IMR-90 (cell line): ENCODE measurements at regions not wholly inside any gene's neighbourhood (a gene's known extent, or its start where the extent isn't known, plus 50 kb on each side); places are given as distances from the start of the nearest gene placed in this dataset.

Experiments used
- ATAC-seq: fragments of 200-7000 bp; cut with Tn5 transposase; 2 replicates; pipeline ENCODE4 v1.9.1; 2020; ENCODE audit warnings: low read depth, mild to moderate bottlenecking, moderate library complexity
- BruUV-seq: library from RNA; stranded (reverse); fragments of 400-500 nt; replicated peaks from 2 replicates; lab custom pipeline; 2021; lab: Mats Ljungman, UMichigan
- CTCF ChIA-PET: fragments of 300-600 bp; formaldehyde crosslinking; extraction: SDS; loops from one replicate; lab custom pipeline; 2021; ENCODE audit warnings: antibody characterized with exemption; lab: Yijun Ruan, JAX
- POLR2A ChIA-PET: fragments of 300-600 bp; sonication (Branson Sonifier 250); formaldehyde crosslinking; loops from one replicate; lab custom pipeline; 2022; ENCODE audit warnings: antibody characterized with exemption; ENCODE audit not compliant: unreplicated experiment; lab: Charles Lee
- DNase-seq: peaks from one replicate; pipeline ENCODE4 v3.0.0; 2013
- H2AFZ ChIP-seq: replicated peaks from 2 replicates; pipeline ENCODE3; 2013; ENCODE audit warnings: low read length, mild to moderate bottlenecking; ENCODE audit not compliant: poor library complexity
- H2AK5ac ChIP-seq: 2 replicates; pipeline ENCODE4 v1.6.1; 2013; ENCODE audit warnings: low read depth, low read length, inconsistent platforms
- H2AK9ac ChIP-seq: replicated peaks from 2 replicates; pipeline ENCODE3; 2013; ENCODE audit warnings: mild to moderate bottlenecking, low read depth, low read length, moderate library complexity; ENCODE audit not compliant: poor library complexity
- H2BK120ac ChIP-seq: 2 replicates; pipeline ENCODE4 v1.6.1; 2013; ENCODE audit warnings: low read depth, low read length, inconsistent platforms
- H2BK15ac ChIP-seq: 3 replicates; pipeline ENCODE4 v1.6.1; 2013; ENCODE audit warnings: low read depth, low read length, inconsistent platforms
- H2BK20ac ChIP-seq: 2 replicates; pipeline ENCODE4 v1.6.1; 2013; ENCODE audit warnings: low read depth, mild to moderate bottlenecking, inconsistent platforms, low read length, moderate library complexity
- H2BK5ac ChIP-seq: 2 replicates; pipeline ENCODE4 v1.6.1; 2013; ENCODE audit warnings: mild to moderate bottlenecking, low read depth, low read length, inconsistent platforms; ENCODE audit not compliant: poor library complexity, severe bottlenecking
- H3K14ac ChIP-seq: replicated peaks from 2 replicates; pipeline ENCODE4 v1.6.1; 2013; ENCODE audit warnings: low read depth, low read length, inconsistent platforms
- H3K18ac ChIP-seq: 2 replicates; pipeline ENCODE4 v1.6.1; 2013; ENCODE audit warnings: low read depth, low read length, control low read depth
- H3K23ac ChIP-seq: 2 replicates; pipeline ENCODE4 v1.6.1; 2013; ENCODE audit warnings: low read depth, low read length, inconsistent platforms
- H3K27ac ChIP-seq: 2 replicates; pipeline ENCODE4 v1.5.1; 2013; ENCODE audit warnings: mild to moderate bottlenecking, control low read depth, low read length; ENCODE audit not compliant: insufficient read depth
- H3K27me3 ChIP-seq: 2 replicates; pipeline ENCODE4 v1.6.1; 2013; ENCODE audit warnings: low read length; ENCODE audit not compliant: control insufficient read depth, insufficient read depth
- H3K36me3 ChIP-seq: 2 replicates; pipeline ENCODE4 v1.6.1; 2013; ENCODE audit warnings: low read length, mixed read lengths; ENCODE audit not compliant: control insufficient read depth, insufficient read depth
- H3K4ac ChIP-seq: 2 replicates; pipeline ENCODE4 v1.6.1; 2013; ENCODE audit warnings: low read depth, low read length, inconsistent platforms
- H3K4me1 ChIP-seq: 2 replicates; pipeline ENCODE4 v1.6.1; 2013; ENCODE audit warnings: low read length, mixed read lengths; ENCODE audit not compliant: control insufficient read depth, insufficient read depth
- H3K4me2 ChIP-seq: 2 replicates; pipeline ENCODE4 v1.6.1; 2013; ENCODE audit warnings: low read depth, mild to moderate bottlenecking, control low read depth, low read length, moderate library complexity
- H3K4me3 ChIP-seq: 2 replicates; pipeline ENCODE4 v1.5.1; 2013; ENCODE audit warnings: low read depth, mild to moderate bottlenecking, control low read depth, low read length, moderate library complexity; ENCODE audit not compliant: insufficient read depth
- H3K56ac ChIP-seq: 2 replicates; pipeline ENCODE4 v1.6.1; 2013; ENCODE audit warnings: low read length, inconsistent platforms; ENCODE audit not compliant: insufficient read depth; ENCODE audit errors: extremely low read depth
- H3K79me1 ChIP-seq, 2 experiments: 2 replicates each; pipeline ENCODE4 v1.6.1; 2013; ENCODE audit warnings: low read length in 2 of 2, inconsistent platforms in 1 of 2, low read depth in 1 of 2
- H3K9ac ChIP-seq: 2 replicates; pipeline ENCODE4 v1.6.1; 2013; ENCODE audit warnings: low read depth, low read length, control low read depth
- H3K9me1 ChIP-seq: 2 replicates; pipeline ENCODE4 v1.6.1; 2013; ENCODE audit warnings: low read length, inconsistent platforms; ENCODE audit not compliant: insufficient read depth
- H3K9me3 ChIP-seq: 2 replicates; pipeline ENCODE4 v1.6.1; 2013; ENCODE audit warnings: low read length; ENCODE audit not compliant: control insufficient read depth, insufficient read depth
- H4K20me1 ChIP-seq: 2 replicates; pipeline ENCODE4 v1.6.1; 2013; ENCODE audit warnings: low read length, inconsistent platforms; ENCODE audit not compliant: insufficient read depth
- H4K5ac ChIP-seq: 2 replicates; pipeline ENCODE4 v1.6.1; 2013; ENCODE audit warnings: mild to moderate bottlenecking, low read depth, low read length, control low read depth
- H4K8ac ChIP-seq, 2 experiments: 2 replicates each; pipeline ENCODE4 v1.6.1; 2013; ENCODE audit warnings: low read depth in 2 of 2, low read length in 2 of 2, control low read depth in 1 of 2, inconsistent platforms in 1 of 2
- H4K91ac ChIP-seq: 2 replicates; pipeline ENCODE4 v1.6.1; 2013; ENCODE audit warnings: low read depth, low read length, inconsistent platforms; ENCODE audit not compliant: insufficient read depth
- BHLHE40 ChIP-seq: fragments of 150-350 bp; IDR thresholded peaks from 2 replicates; pipeline ENCODE4 v1.6.1; 2016; ENCODE audit warnings: mild to moderate bottlenecking, low read depth, low read length
- CTCF ChIP-seq: conservative IDR thresholded peaks from 2 replicates; pipeline ENCODE4 v1.5.1; 2012; ENCODE audit warnings: mild to moderate bottlenecking, low read depth, low read length, improper control_type of control experiment
- MAZ ChIP-seq: IDR thresholded peaks from 2 replicates; pipeline ENCODE4 v1.6.1; 2012; ENCODE audit warnings: low read depth, mild to moderate bottlenecking, low read length, improper control_type of control experiment, moderate library complexity, borderline replicate concordance
- MXI1 ChIP-seq: IDR thresholded peaks from 2 replicates; pipeline ENCODE4 v1.6.1; 2012; ENCODE audit warnings: low read depth, mild to moderate bottlenecking, low read length, moderate library complexity, borderline replicate concordance
- POLR2A ChIP-seq: IDR thresholded peaks from 2 replicates; pipeline ENCODE4 v1.6.1; 2012; ENCODE audit warnings: mild to moderate bottlenecking, low read depth, low read length
- RAD21 ChIP-seq: IDR thresholded peaks from 2 replicates; pipeline ENCODE4 v1.6.1; 2012; ENCODE audit warnings: low read length, improper control_type of control experiment
- RCOR1 ChIP-seq: IDR thresholded peaks from 2 replicates; pipeline ENCODE4 v1.6.1; 2012; ENCODE audit warnings: mild to moderate bottlenecking, low read length, improper control_type of control experiment; ENCODE audit not compliant: insufficient replicate concordance
- RFX5 ChIP-seq: IDR thresholded peaks from 2 replicates; pipeline ENCODE4 v1.8.0; 2012; ENCODE audit warnings: low read depth, mild to moderate bottlenecking, low read length, moderate library complexity
- WGBS, 2 experiments: methylation state at CpG; one replicate each; pipeline versions ENCODE4 v1.1.5 to v1.1.7; 2013; ENCODE audit warnings: missing lambda C conversion rate in 2 of 2; ENCODE audit not compliant: insufficient read length in 1 of 2; ENCODE audit errors: extremely low coverage in 2 of 2; 5-methylcytosine and 5-hydroxymethylcytosine counted together
- dilution Hi-C: fragments of 300-500 bp; cut with HindIII; formaldehyde crosslinking; loops from one replicate; pipeline ENCODE4 v1.14.3; 2018; ENCODE audit warnings: low sequenced_read_pairs; ENCODE audit not compliant: unreplicated experiment
- in situ Hi-C: fragments of 300-500 bp; cut with MboI; formaldehyde crosslinking; loops from 3 replicates; pipeline ENCODE4 v1.14.3; 2019; ENCODE audit warnings: low sequenced_read_pairs, inconsistent platforms, mixed read lengths
- intact Hi-C: fragments of 100-400 bp; cut with micrococcal nuclease; formaldehyde crosslinking; loops from 2 replicates; pipeline ENCODE4 v1.10.0; 2022

GRCh38 chr9:12958708-12959107, 183.9 kb downstream of the LURAP1L start:
- Histone ChIP-seq H3K27me3 (no peaks in the 10 kb centered on the region), H2AK5ac (no peak overlapping the region), H4K8ac (no peak overlapping the region), H2BK120ac (no peak overlapping the region), H2BK15ac (no peak overlapping the region), H2BK5ac (no peak overlapping the region), H3K56ac (no peak overlapping the region), H3K4me3 (no peak overlapping the region), H3K9me1 (no peaks in the 10 kb centered on the region), H3K14ac (no peak overlapping the region), H3K36me3 (no peaks in the 10 kb centered on the region), H3K9ac (no peak overlapping the region), H2AFZ (no peak overlapping the region), H3K79me1 (no peaks in the 10 kb centered on the region), H3K9me3 (no peaks in the 10 kb centered on the region), H2BK20ac (no peak overlapping the region), H3K4ac (no peak overlapping the region), H4K5ac (no peak overlapping the region), H3K4me1 (peaks cover 3% of the 10 kb centered on the region; the same call in 1 of the 2 replicates), H4K91ac (no peak overlapping the region), H3K18ac (no peak overlapping the region), H2AK9ac (no peak overlapping the region), H4K20me1 (no peaks in the 10 kb centered on the region), H3K4me2 (no peak overlapping the region), H3K23ac (no peak overlapping the region), H3K27ac (no peak overlapping the region)
- CTCF ChIA-PET, result no interaction called here
- POLR2A ChIA-PET, result no interaction called here
- in situ Hi-C loops (no loop called here), intact Hi-C loops (no loop called here), dilution Hi-C loops (no loop called here)
- TF ChIP-seq CTCF (no peak), MAZ (no peak), BHLHE40 (no peak), MXI1 (no peak), RAD21 (no peak), POLR2A (no peak), RFX5 (no peak), RCOR1 (no peak)
- no TSS peak for BruUV-seq
- ATAC-seq, result no peak
- no peak for DNase-seq
- WGBS, 2 experiments, result no CpG with 5 or more reads among the region's 3 CpGs
